ENCODE measurements at regions not wholly inside any gene's neighbourhood (a gene's known extent, or its start where the extent isn't known, plus 50 kb on each side); places are given as distances from the start of the nearest gene placed in this dataset.

DNA sequence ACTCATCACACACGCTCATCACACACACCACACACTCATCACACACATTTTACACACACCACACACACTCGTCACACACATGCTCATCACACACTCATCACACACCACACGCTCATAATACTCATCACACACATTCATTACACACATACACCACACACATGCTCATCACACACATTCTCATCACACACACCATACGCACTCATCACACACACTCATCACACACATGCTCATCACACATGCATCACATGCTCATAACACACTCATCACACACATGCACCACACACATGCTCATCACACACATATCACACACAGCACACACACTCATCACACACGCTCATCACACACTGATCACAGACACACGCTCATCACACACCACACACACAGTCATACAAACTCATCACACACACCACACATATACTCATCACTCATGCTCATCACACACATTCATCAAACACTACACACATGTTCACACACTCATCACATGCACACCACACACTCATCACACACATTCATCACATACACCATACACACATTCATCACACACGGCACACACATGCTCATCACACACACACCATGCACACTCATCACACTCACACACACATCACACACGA, 247.1 kb upstream of the SGCG start:
- H3K4ac ChIP-seq (ENCODE audit: low read depth, low read length) = no peak overlapping the region
- no peaks in the 10 kb centered on the region for H3K79me1 ChIP-seq (ENCODE audit: low read length)
- no peaks in the 10 kb centered on the region for H3K27me3 ChIP-seq (ENCODE audit: insufficient read depth, low read length)
- H2BK120ac ChIP-seq (ENCODE audit: insufficient read depth, low read length, poor library complexity) = no peak overlapping the region
- H2BK12ac ChIP-seq (ENCODE audit: low read length) = no peak overlapping the region
- WGBS (ENCODE audit: extremely low coverage, insufficient coverage, insufficient read length) = 99% methylated on average over 8 of the region's 8 CpGs
- no peak overlapping the region for H3K9ac ChIP-seq (ENCODE audit: low read length)
- H2BK5ac ChIP-seq (ENCODE audit: low read depth, low read length, poor library complexity) = no peak overlapping the region
- H3K4me1 ChIP-seq (ENCODE audit: control insufficient read depth in 1 of 2, insufficient read depth in 2 of 2, low read length in 2 of 2) = no peaks in the 10 kb centered on the region
- H3K9me3 ChIP-seq (ENCODE audit: insufficient read depth, low read depth, low read length) = peaks cover 9% of the 10 kb centered on the region
- H3K4me3 ChIP-seq (ENCODE audit: low read depth, low read length) = peak overlapping the region; percentile 42
- no peak overlapping the region for H3K4me2 ChIP-seq (ENCODE audit: low read length)
- H3K18ac ChIP-seq (ENCODE audit: low read length) = no peak overlapping the region
- no peak overlapping the region for H2AK5ac ChIP-seq (ENCODE audit: low read length)
- H3K27ac ChIP-seq (ENCODE audit: low read depth, low read length) = no peak overlapping the region
- H3K23ac ChIP-seq (ENCODE audit: low read length) = no peak overlapping the region
- H4K91ac ChIP-seq (ENCODE audit: low read depth, low read length) = no peak overlapping the region
- no peak for DNase-seq
- H3K79me2 ChIP-seq (ENCODE audit: control insufficient read depth, insufficient read depth, low read length, poor library complexity) = no peaks in the 10 kb centered on the region
- no peak overlapping the region for H4K8ac ChIP-seq (ENCODE audit: low read depth, low read length)
- no peaks in the 10 kb centered on the region for H3K36me3 ChIP-seq (ENCODE audit: control insufficient read depth in 1 of 2, insufficient read depth in 2 of 2, low read length in 2 of 2)
- no peak overlapping the region for H3K14ac ChIP-seq (ENCODE audit: low read length)
- no peak overlapping the region for H2AFZ ChIP-seq (ENCODE audit: insufficient read depth, low read length, poor library complexity)
- H4K12ac ChIP-seq (ENCODE audit: low read depth, low read length) = no peak overlapping the region

DNA sequence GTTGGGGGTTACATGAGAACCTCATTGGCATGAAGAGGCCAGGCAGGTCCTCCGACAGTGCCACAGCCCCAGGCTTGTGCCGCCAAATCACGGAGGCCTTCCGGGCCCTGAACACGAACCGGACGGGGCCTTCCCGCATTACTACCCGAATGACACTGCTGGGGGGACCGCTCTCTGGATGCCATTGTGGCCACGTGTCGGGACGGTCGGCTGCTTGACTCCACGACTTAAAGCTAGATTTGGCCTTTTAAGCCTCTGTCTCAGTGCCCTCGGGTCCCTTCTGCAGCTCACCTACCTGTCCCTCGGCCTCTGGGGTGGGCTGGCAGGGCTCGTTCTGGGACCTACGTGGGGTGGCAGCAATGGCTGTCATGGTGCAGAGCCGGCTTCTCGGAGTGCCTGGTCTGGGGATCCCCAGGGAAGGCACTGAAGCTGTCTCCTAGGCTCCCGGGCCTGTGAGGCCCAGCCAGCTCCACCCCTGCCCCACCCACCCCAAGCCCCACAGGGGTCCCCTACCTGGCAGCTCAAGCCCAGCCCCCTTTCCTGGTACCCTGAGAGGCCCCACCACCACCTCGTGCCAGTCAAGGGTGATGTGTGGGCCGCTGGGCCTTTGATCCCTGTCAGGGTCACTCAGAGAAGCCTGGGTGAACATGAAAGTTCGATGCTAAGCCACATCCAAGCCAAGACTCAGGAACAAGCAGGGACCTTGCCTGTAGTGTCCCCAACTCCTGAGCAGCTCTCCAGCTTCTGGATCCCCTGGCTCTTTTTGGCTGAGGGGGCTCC, 245.8 kb upstream of the SGCG start:
- peaks cover 17% of the 10 kb centered on the region for H3K9me3 ChIP-seq (ENCODE audit: insufficient read depth, low read depth, low read length)
- no peak overlapping the region for H2AK5ac ChIP-seq (ENCODE audit: low read length)
- no peak overlapping the region for H3K9ac ChIP-seq (ENCODE audit: low read length)
- no peaks in the 10 kb centered on the region for H3K79me2 ChIP-seq (ENCODE audit: control insufficient read depth, insufficient read depth, low read length, poor library complexity)
- DNase-seq = no peak
- no peak overlapping the region for H4K12ac ChIP-seq (ENCODE audit: low read depth, low read length)
- no peaks in the 10 kb centered on the region for H3K4me1 ChIP-seq (ENCODE audit: control insufficient read depth in 1 of 2, insufficient read depth in 2 of 2, low read length in 2 of 2)
- no peak overlapping the region for H2BK120ac ChIP-seq (ENCODE audit: insufficient read depth, low read length, poor library complexity)
- no peak overlapping the region for H4K8ac ChIP-seq (ENCODE audit: low read depth, low read length)
- no peak overlapping the region for H3K18ac ChIP-seq (ENCODE audit: low read length)
- no peak overlapping the region for H3K14ac ChIP-seq (ENCODE audit: low read length)
- H3K36me3 ChIP-seq (ENCODE audit: control insufficient read depth in 1 of 2, insufficient read depth in 2 of 2, low read length in 2 of 2) = no peaks in the 10 kb centered on the region
- H3K4ac ChIP-seq (ENCODE audit: low read depth, low read length) = no peak overlapping the region
- no peak overlapping the region for H2BK5ac ChIP-seq (ENCODE audit: low read depth, low read length, poor library complexity)
- WGBS (ENCODE audit: extremely low coverage, insufficient coverage, insufficient read length) = no CpG with 5 or more reads among the region's 25 CpGs
- H3K27ac ChIP-seq (ENCODE audit: low read depth, low read length) = no peak overlapping the region
- H3K4me3 ChIP-seq (ENCODE audit: low read depth, low read length) = no peak overlapping the region
- H4K91ac ChIP-seq (ENCODE audit: low read depth, low read length) = no peak overlapping the region
- no peaks in the 10 kb centered on the region for H3K79me1 ChIP-seq (ENCODE audit: low read length)
- H3K4me2 ChIP-seq (ENCODE audit: low read length) = no peak overlapping the region
- no peak overlapping the region for H2AFZ ChIP-seq (ENCODE audit: insufficient read depth, low read length, poor library complexity)
- no peaks in the 10 kb centered on the region for H3K27me3 ChIP-seq (ENCODE audit: insufficient read depth, low read length)
- no peak overlapping the region for H3K23ac ChIP-seq (ENCODE audit: low read length)
- no peak overlapping the region for H2BK12ac ChIP-seq (ENCODE audit: low read length)

DNA sequence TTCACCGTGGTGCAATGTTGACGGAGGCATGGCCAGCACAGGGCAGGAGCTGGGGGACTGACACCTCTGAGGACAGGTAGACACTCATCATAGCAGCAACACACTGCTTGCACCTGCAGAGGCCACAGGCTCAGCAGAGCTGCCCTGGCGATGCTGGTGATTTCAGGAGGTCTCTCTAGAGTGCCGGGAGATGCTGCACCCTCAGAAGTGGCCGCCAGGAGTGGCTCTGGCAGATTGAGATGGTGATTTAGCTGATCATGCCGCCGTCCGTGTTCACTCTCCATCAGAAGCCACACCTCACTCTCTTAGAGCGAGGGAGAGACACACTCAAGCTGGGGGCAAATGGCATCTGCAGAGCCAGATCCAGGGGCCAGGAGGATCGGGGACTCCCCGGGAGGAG, 244.6 kb upstream of the SGCG start:
- Histone ChIP-seq H3K4me3 (ENCODE audit: low read depth, low read length) (no peak overlapping the region), H4K8ac (ENCODE audit: low read depth, low read length) (no peak overlapping the region), H2AFZ (ENCODE audit: insufficient read depth, low read length, poor library complexity) (no peak overlapping the region), H3K9ac (ENCODE audit: low read length) (no peak overlapping the region), H3K36me3 (ENCODE audit: control insufficient read depth in 1 of 2, insufficient read depth in 2 of 2, low read length in 2 of 2) (no peaks in the 10 kb centered on the region), H3K14ac (ENCODE audit: low read length) (no peak overlapping the region), H3K4me1 (ENCODE audit: control insufficient read depth in 1 of 2, insufficient read depth in 2 of 2, low read length in 2 of 2) (no peaks in the 10 kb centered on the region), H4K91ac (ENCODE audit: low read depth, low read length) (no peak overlapping the region), H3K23ac (ENCODE audit: low read length) (no peak overlapping the region), H2BK12ac (ENCODE audit: low read length) (no peak overlapping the region), H3K27me3 (ENCODE audit: insufficient read depth, low read length) (no peaks in the 10 kb centered on the region), H3K9me3 (ENCODE audit: insufficient read depth, low read depth, low read length) (peaks cover 19% of the 10 kb centered on the region), H4K12ac (ENCODE audit: low read depth, low read length) (no peak overlapping the region), H3K79me2 (ENCODE audit: control insufficient read depth, insufficient read depth, low read length, poor library complexity) (no peaks in the 10 kb centered on the region), H3K18ac (ENCODE audit: low read length) (no peak overlapping the region), H2AK5ac (ENCODE audit: low read length) (no peak overlapping the region), H3K4ac (ENCODE audit: low read depth, low read length) (no peak overlapping the region), H2BK120ac (ENCODE audit: insufficient read depth, low read length, poor library complexity) (no peak overlapping the region), H3K27ac (ENCODE audit: low read depth, low read length) (no peak overlapping the region), H3K4me2 (ENCODE audit: low read length) (no peak overlapping the region), H3K79me1 (ENCODE audit: low read length) (no peaks in the 10 kb centered on the region), H2BK5ac (ENCODE audit: low read depth, low read length, poor library complexity) (no peak overlapping the region)
- DNase-seq = no peak
- no CpG with 5 or more reads among the region's 11 CpGs for WGBS (ENCODE audit: extremely low coverage, insufficient coverage, insufficient read length)

DNA sequence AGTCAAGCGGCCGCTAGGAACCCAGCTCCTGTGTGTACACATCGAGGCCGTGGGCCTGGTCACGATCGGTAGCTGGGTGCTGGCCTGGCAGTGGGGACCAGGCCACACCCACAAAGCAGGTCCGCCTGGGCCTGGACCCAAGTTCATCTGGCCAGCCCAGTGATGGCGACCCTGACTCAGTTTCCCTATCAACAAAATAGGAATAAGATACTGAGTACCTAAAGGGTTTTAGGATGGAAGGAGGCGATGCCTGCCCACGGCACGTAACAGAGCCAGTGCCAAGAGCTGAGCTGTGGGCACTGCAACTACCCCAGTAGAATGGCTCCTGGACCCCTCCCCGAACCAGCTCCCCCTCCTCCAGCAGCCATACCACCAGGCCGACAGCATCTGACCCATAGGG, 243.5 kb upstream of the SGCG start:
- Histone ChIP-seq H3K27me3 (ENCODE audit: insufficient read depth, low read length) (no peaks in the 10 kb centered on the region), H4K91ac (ENCODE audit: low read depth, low read length) (no peak overlapping the region), H4K8ac (ENCODE audit: low read depth, low read length) (no peak overlapping the region), H2BK5ac (ENCODE audit: low read depth, low read length, poor library complexity) (no peak overlapping the region), H3K9ac (ENCODE audit: low read length) (no peak overlapping the region), H3K4me1 (ENCODE audit: control insufficient read depth in 1 of 2, insufficient read depth in 2 of 2, low read length in 2 of 2) (no peaks in the 10 kb centered on the region), H3K36me3 (ENCODE audit: control insufficient read depth in 1 of 2, insufficient read depth in 2 of 2, low read length in 2 of 2) (no peaks in the 10 kb centered on the region), H4K12ac (ENCODE audit: low read depth, low read length) (no peak overlapping the region), H3K79me2 (ENCODE audit: control insufficient read depth, insufficient read depth, low read length, poor library complexity) (no peaks in the 10 kb centered on the region), H3K27ac (ENCODE audit: low read depth, low read length) (no peak overlapping the region), H3K9me3 (ENCODE audit: insufficient read depth, low read depth, low read length) (peaks cover 19% of the 10 kb centered on the region), H2AK5ac (ENCODE audit: low read length) (no peak overlapping the region), H3K4me2 (ENCODE audit: low read length) (no peak overlapping the region), H2BK120ac (ENCODE audit: insufficient read depth, low read length, poor library complexity) (no peak overlapping the region), H2AFZ (ENCODE audit: insufficient read depth, low read length, poor library complexity) (no peak overlapping the region), H3K14ac (ENCODE audit: low read length) (no peak overlapping the region), H3K18ac (ENCODE audit: low read length) (no peak overlapping the region), H3K4ac (ENCODE audit: low read depth, low read length) (no peak overlapping the region), H3K79me1 (ENCODE audit: low read length) (no peaks in the 10 kb centered on the region), H2BK12ac (ENCODE audit: low read length) (no peak overlapping the region), H3K4me3 (ENCODE audit: low read depth, low read length) (no peak overlapping the region), H3K23ac (ENCODE audit: low read length) (no peak overlapping the region)
- no peak for DNase-seq
- WGBS (ENCODE audit: extremely low coverage, insufficient coverage, insufficient read length) = no CpG with 5 or more reads among the region's 13 CpGs
